GM23338 (cell line): ENCODE measurements at regions not wholly inside any gene's neighbourhood (a gene's known extent, or its start where the extent isn't known, plus 50 kb on each side); places are given as distances from the start of the nearest gene placed in this dataset.

Source experiments
- CREB1 ChIP-seq: fragments of 250-450 bp; sonication (Bioruptor Pico); IDR thresholded peaks from 2 replicates; pipeline ENCODE4 v1.5.0; 2020; ENCODE audit warnings: low read depth, mild to moderate bottlenecking, moderate library complexity
- EZH2 ChIP-seq: fragments of 200-600 bp; sonication (generic); IDR thresholded peaks from one replicate; pipeline ENCODE4 v1.8.0; 2017; ENCODE audit warnings: antibody characterized with exemption, mild to moderate bottlenecking, low read depth; ENCODE audit not compliant: unreplicated experiment
- EZH2phosphoT487 ChIP-seq: fragments of 200-600 bp; sonication (generic); IDR thresholded peaks from one replicate; pipeline ENCODE4 v1.8.1; 2018; ENCODE audit warnings: antibody characterized with exemption; ENCODE audit not compliant: unreplicated experiment
- JUNB ChIP-seq: IDR thresholded peaks from one replicate; pipeline ENCODE4 v1.6.1; 2016; ENCODE audit warnings: antibody characterized with exemption; ENCODE audit not compliant: unreplicated experiment
- NANOG ChIP-seq: IDR thresholded peaks from 2 replicates; pipeline ENCODE4 v1.6.1; 2016; ENCODE audit warnings: antibody characterized with exemption, borderline replicate concordance
- POLR2AphosphoS5 ChIP-seq: IDR thresholded peaks from 2 replicates; pipeline ENCODE4 v1.6.1; 2016; ENCODE audit warnings: antibody characterized with exemption, low read depth
- STAT1 ChIP-seq: IDR thresholded peaks from one replicate; pipeline ENCODE4 v1.6.1; 2016; ENCODE audit warnings: antibody characterized with exemption; ENCODE audit not compliant: unreplicated experiment
- ZNF114 ChIP-seq: fragments of 250-450 bp; sonication (Bioruptor Pico); IDR thresholded peaks from 2 replicates; pipeline ENCODE4 v1.5.0; 2020; ENCODE audit warnings: mild to moderate bottlenecking, moderate library complexity
- ZNF331 ChIP-seq: fragments of 250-450 bp; sonication (Bioruptor Pico); IDR thresholded peaks from 2 replicates; pipeline ENCODE4 v1.5.0; 2020; ENCODE audit warnings: low read depth, mild to moderate bottlenecking, moderate library complexity
- TF ChIP-seq, protein P1 (sequence below), 2 experiments: fragments of 200-600 bp in 1 of 2; sonication (generic) in 1 of 2; conservative IDR thresholded peaks; 2 replicates each; pipeline versions ENCODE4 v1.5.1 to v1.6.1; 2016 to 2017; ENCODE audit warnings: antibody characterized with exemption in 2 of 2, low read depth in 2 of 2, mild to moderate bottlenecking in 2 of 2, moderate library complexity in 1 of 2
- TF ChIP-seq, protein P2 (sequence below): IDR thresholded peaks from one replicate; pipeline ENCODE4 v1.6.1; 2018; ENCODE audit warnings: antibody characterized with exemption; ENCODE audit not compliant: unreplicated experiment
- TF ChIP-seq, protein P3 (sequence below): fragments of 250-450 bp; sonication (Bioruptor Pico); IDR thresholded peaks from 2 replicates; pipeline ENCODE4 v1.5.0; 2020; ENCODE audit warnings: mild to moderate bottlenecking, moderate library complexity
- TF ChIP-seq, protein P4 (sequence below): IDR thresholded peaks from 2 replicates; pipeline ENCODE4 v1.6.1; 2016; ENCODE audit warnings: antibody characterized with exemption

DNA sequence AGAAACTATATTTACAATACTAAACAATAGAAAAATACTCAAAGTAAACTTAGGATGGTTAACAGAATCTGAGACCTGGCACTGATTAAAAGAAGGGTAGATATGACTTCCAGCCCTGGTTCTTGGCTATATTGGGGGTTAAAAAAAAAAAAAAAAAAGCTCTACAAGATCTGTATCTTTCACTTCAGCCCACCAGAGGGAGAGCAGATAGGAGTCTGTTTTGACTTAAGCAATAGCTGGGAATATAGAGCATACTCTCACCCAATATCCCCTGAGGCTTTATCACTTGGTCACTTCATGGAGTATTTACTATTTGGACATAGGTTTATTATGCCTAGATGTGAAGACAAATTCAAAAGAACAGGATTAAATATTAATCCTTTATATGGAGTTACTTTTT, 598.9 kb upstream of the LINC00305 start:
- TF ChIP-seq CREB1 (CRISPR knock-in tag), result no peak
- TF ChIP-seq EZH2, result no peak
- TF ChIP-seq, protein P1, sequence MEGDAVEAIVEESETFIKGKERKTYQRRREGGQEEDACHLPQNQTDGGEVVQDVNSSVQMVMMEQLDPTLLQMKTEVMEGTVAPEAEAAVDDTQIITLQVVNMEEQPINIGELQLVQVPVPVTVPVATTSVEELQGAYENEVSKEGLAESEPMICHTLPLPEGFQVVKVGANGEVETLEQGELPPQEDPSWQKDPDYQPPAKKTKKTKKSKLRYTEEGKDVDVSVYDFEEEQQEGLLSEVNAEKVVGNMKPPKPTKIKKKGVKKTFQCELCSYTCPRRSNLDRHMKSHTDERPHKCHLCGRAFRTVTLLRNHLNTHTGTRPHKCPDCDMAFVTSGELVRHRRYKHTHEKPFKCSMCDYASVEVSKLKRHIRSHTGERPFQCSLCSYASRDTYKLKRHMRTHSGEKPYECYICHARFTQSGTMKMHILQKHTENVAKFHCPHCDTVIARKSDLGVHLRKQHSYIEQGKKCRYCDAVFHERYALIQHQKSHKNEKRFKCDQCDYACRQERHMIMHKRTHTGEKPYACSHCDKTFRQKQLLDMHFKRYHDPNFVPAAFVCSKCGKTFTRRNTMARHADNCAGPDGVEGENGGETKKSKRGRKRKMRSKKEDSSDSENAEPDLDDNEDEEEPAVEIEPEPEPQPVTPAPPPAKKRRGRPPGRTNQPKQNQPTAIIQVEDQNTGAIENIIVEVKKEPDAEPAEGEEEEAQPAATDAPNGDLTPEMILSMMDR (conservative IDR thresholded peaks at IDR 0.05; ENCODE audit: low read depth in 2 of 2), result peak in 1 of 2 experiments; percentile 42; a peak in 3 of 4 replicates
- no peak for TF ChIP-seq ZNF114 (CRISPR knock-in tag)
- no peak for TF ChIP-seq POLR2AphosphoS5
- TF ChIP-seq JUNB, result no peak
- TF ChIP-seq, protein P2, sequence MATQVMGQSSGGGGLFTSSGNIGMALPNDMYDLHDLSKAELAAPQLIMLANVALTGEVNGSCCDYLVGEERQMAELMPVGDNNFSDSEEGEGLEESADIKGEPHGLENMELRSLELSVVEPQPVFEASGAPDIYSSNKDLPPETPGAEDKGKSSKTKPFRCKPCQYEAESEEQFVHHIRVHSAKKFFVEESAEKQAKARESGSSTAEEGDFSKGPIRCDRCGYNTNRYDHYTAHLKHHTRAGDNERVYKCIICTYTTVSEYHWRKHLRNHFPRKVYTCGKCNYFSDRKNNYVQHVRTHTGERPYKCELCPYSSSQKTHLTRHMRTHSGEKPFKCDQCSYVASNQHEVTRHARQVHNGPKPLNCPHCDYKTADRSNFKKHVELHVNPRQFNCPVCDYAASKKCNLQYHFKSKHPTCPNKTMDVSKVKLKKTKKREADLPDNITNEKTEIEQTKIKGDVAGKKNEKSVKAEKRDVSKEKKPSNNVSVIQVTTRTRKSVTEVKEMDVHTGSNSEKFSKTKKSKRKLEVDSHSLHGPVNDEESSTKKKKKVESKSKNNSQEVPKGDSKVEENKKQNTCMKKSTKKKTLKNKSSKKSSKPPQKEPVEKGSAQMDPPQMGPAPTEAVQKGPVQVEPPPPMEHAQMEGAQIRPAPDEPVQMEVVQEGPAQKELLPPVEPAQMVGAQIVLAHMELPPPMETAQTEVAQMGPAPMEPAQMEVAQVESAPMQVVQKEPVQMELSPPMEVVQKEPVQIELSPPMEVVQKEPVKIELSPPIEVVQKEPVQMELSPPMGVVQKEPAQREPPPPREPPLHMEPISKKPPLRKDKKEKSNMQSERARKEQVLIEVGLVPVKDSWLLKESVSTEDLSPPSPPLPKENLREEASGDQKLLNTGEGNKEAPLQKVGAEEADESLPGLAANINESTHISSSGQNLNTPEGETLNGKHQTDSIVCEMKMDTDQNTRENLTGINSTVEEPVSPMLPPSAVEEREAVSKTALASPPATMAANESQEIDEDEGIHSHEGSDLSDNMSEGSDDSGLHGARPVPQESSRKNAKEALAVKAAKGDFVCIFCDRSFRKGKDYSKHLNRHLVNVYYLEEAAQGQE, result no peak
- TF ChIP-seq, protein P3, sequence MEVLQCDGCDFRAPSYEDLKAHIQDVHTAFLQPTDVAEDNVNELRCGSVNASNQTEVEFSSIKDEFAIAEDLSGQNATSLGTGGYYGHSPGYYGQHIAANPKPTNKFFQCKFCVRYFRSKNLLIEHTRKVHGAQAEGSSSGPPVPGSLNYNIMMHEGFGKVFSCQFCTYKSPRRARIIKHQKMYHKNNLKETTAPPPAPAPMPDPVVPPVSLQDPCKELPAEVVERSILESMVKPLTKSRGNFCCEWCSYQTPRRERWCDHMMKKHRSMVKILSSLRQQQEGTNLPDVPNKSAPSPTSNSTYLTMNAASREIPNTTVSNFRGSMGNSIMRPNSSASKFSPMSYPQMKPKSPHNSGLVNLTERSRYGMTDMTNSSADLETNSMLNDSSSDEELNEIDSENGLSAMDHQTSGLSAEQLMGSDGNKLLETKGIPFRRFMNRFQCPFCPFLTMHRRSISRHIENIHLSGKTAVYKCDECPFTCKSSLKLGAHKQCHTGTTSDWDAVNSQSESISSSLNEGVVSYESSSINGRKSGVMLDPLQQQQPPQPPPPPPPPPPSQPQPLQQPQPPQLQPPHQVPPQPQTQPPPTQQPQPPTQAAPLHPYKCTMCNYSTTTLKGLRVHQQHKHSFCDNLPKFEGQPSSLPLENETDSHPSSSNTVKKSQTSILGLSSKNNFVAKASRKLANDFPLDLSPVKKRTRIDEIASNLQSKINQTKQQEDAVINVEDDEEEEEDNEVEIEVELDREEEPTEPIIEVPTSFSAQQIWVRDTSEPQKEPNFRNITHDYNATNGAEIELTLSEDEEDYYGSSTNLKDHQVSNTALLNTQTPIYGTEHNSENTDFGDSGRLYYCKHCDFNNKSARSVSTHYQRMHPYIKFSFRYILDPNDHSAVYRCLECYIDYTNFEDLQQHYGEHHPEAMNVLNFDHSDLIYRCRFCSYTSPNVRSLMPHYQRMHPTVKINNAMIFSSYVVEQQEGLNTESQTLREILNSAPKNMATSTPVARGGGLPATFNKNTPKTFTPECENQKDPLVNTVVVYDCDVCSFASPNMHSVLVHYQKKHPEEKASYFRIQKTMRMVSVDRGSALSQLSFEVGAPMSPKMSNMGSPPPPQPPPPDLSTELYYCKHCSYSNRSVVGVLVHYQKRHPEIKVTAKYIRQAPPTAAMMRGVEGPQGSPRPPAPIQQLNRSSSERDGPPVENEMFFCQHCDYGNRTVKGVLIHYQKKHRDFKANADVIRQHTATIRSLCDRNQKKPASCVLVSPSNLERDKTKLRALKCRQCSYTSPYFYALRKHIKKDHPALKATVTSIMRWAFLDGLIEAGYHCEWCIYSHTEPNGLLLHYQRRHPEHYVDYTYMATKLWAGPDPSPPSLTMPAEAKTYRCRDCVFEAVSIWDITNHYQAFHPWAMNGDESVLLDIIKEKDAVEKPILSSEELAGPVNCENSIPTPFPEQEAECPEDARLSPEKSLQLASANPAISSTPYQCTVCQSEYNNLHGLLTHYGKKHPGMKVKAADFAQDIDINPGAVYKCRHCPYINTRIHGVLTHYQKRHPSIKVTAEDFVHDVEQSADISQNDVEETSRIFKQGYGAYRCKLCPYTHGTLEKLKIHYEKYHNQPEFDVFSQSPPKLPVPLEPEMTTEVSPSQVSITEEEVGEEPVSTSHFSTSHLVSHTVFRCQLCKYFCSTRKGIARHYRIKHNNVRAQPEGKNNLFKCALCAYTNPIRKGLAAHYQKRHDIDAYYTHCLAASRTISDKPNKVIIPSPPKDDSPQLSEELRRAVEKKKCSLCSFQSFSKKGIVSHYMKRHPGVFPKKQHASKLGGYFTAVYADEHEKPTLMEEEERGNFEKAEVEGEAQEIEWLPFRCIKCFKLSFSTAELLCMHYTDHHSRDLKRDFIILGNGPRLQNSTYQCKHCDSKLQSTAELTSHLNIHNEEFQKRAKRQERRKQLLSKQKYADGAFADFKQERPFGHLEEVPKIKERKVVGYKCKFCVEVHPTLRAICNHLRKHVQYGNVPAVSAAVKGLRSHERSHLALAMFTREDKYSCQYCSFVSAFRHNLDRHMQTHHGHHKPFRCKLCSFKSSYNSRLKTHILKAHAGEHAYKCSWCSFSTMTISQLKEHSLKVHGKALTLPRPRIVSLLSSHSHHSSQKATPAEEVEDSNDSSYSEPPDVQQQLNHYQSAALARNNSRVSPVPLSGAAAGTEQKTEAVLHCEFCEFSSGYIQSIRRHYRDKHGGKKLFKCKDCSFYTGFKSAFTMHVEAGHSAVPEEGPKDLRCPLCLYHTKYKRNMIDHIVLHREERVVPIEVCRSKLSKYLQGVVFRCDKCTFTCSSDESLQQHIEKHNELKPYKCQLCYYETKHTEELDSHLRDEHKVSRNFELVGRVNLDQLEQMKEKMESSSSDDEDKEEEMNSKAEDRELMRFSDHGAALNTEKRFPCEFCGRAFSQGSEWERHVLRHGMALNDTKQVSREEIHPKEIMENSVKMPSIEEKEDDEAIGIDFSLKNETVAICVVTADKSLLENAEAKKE, result no peak
- TF ChIP-seq EZH2phosphoT487, result no peak
- TF ChIP-seq ZNF331 (CRISPR knock-in tag), result no peak
- TF ChIP-seq STAT1, result no peak
- TF ChIP-seq, protein P4, sequence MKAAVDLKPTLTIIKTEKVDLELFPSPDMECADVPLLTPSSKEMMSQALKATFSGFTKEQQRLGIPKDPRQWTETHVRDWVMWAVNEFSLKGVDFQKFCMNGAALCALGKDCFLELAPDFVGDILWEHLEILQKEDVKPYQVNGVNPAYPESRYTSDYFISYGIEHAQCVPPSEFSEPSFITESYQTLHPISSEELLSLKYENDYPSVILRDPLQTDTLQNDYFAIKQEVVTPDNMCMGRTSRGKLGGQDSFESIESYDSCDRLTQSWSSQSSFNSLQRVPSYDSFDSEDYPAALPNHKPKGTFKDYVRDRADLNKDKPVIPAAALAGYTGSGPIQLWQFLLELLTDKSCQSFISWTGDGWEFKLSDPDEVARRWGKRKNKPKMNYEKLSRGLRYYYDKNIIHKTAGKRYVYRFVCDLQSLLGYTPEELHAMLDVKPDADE, result no peak
- no peak for TF ChIP-seq NANOG
